GM12878 (cell line): ENCODE measurements at regions not wholly inside any gene's neighbourhood (a gene's known extent, or its start where the extent isn't known, plus 50 kb on each side); places are given as distances from the start of the nearest gene placed in this dataset.

ENCODE experiments used
- ATAC-seq: fragments of 200-7000 bp; cut with Tn5 transposase; 3 replicates; pipeline ENCODE4 v1.9.1; 2020; ENCODE audit warnings: mild to moderate bottlenecking, moderate library complexity
- BruUV-seq: library from RNA; stranded (reverse); fragments of 400-500 nt; replicated peaks from 2 replicates; lab custom pipeline; 2021; lab: Mats Ljungman, UMichigan
- CTCF ChIA-PET: fragments of 300-600 bp; sonication (Branson Sonifier 250); formaldehyde crosslinking; extraction: SDS; loops from one replicate; lab custom pipeline; 2021; ENCODE audit warnings: inconsistent platforms; lab: Yijun Ruan, JAX
- POLR2A ChIA-PET: fragments of 350-600 bp; formaldehyde crosslinking; extraction: SDS; loops from one replicate; lab custom pipeline; 2021; ENCODE audit warnings: inconsistent platforms; lab: Charles Lee
- RAD21 ChIA-PET: fragments of 300-600 bp; sonication (Branson Sonifier 250); formaldehyde crosslinking; loops from one replicate; lab custom pipeline; 2023; ENCODE audit warnings: antibody characterized with exemption; ENCODE audit not compliant: unreplicated experiment; lab: Charles Lee
- SMC1A ChIA-PET: fragments of 300-600 bp; sonication (Branson Sonifier 250); formaldehyde crosslinking; loops from one replicate; lab custom pipeline; 2023; ENCODE audit not compliant: unreplicated experiment, uncharacterized antibody; lab: Charles Lee
- DNase-seq: peaks from one replicate; pipeline ENCODE4 v3.0.0-alpha.2; 2011; ENCODE audit warnings: low read depth, low spot score
- FAIRE-seq: peaks from 3 replicates; lab custom pipeline; 2011; peaks lifted over from hg19 to GRCh38; lab: Jason Lieb, UNC
- H2AFZ ChIP-seq: 2 replicates; pipeline ENCODE4 v1.6.0; 2011; ENCODE audit warnings: low read depth, low read length, control low read depth; ENCODE audit not compliant: control insufficient read depth
- H3K27ac ChIP-seq: 2 replicates; pipeline ENCODE4 v1.5.1; 2011; ENCODE audit warnings: control low read depth; ENCODE audit not compliant: control insufficient read depth, insufficient read depth
- H3K27me3 ChIP-seq, 2 experiments: replicated peaks in 1 of 2; 2 replicates each; pipeline versions ENCODE4 v1.6.0 to v1.6.1; 2011; ENCODE audit warnings: low read length in 1 of 2; ENCODE audit not compliant: control insufficient read depth in 2 of 2, insufficient read depth in 2 of 2
- H3K36me3 ChIP-seq, 2 experiments: 2 replicates each; pipeline ENCODE4 v1.5.1; 2011; ENCODE audit warnings: low read length in 1 of 2; ENCODE audit not compliant: control insufficient read depth in 2 of 2, insufficient read depth in 2 of 2
- H3K4me1 ChIP-seq: 2 replicates; pipeline ENCODE4 v1.6.1; 2011; ENCODE audit warnings: mild to moderate bottlenecking, low read length, moderate library complexity, mixed read lengths; ENCODE audit not compliant: control insufficient read depth, insufficient read depth
- H3K4me2 ChIP-seq: 2 replicates; pipeline ENCODE4 v1.6.0; 2011; ENCODE audit warnings: control low read depth; ENCODE audit not compliant: control insufficient read depth, insufficient read depth
- H3K4me3 ChIP-seq: fragments of 200-600 bp; sonication (generic); 2 replicates; pipeline ENCODE4 v1.5.1; 2016
- H3K79me2 ChIP-seq: 2 replicates; pipeline ENCODE4 v1.6.0; 2011; ENCODE audit warnings: low read length; ENCODE audit not compliant: control insufficient read depth, insufficient read depth
- H3K9ac ChIP-seq: 2 replicates; pipeline ENCODE4 v1.8.0; 2011; ENCODE audit warnings: low read length, control low read depth, mixed read lengths; ENCODE audit not compliant: control insufficient read depth, insufficient read depth
- H3K9me3 ChIP-seq: replicated peaks from 3 replicates; pipeline ENCODE4 v1.5.1; 2011; ENCODE audit warnings: mild to moderate bottlenecking, low read length; ENCODE audit not compliant: control insufficient read depth, insufficient read depth
- H4K20me1 ChIP-seq: 2 replicates; pipeline ENCODE4 v1.6.0; 2011; ENCODE audit not compliant: control insufficient read depth, insufficient read depth
- BHLHE40 ChIP-seq, 2 experiments: fragments of 450-650 bp in 1 of 2; IDR thresholded peaks; 2 replicates each; pipeline ENCODE4 v1.6.1; 2011 to 2017; ENCODE audit warnings: low read depth in 2 of 2, borderline replicate concordance in 1 of 2, improper control_type of control experiment in 1 of 2, low read length in 1 of 2, mild to moderate bottlenecking in 1 of 2
- CHD1 ChIP-seq: IDR thresholded peaks from 2 replicates; pipeline ENCODE4 v1.6.1; 2012; ENCODE audit warnings: low read depth, low read length, improper control_type of control experiment
- CTCF ChIP-seq, 3 experiments: IDR thresholded peaks in 2 of 3; conservative IDR thresholded peaks in 1 of 3; 2 replicates each; pipeline ENCODE4 v1.5.1; 2011; ENCODE audit warnings: low read depth in 3 of 3, low read length in 3 of 3, mild to moderate bottlenecking in 3 of 3, control low read depth in 2 of 3, moderate library complexity in 2 of 3, inconsistent platforms in 1 of 3, mixed read lengths in 1 of 3; ENCODE audit not compliant: control insufficient read depth in 2 of 3, insufficient read depth in 1 of 3; ENCODE audit errors: extremely low read depth in 1 of 3
- DPF2 ChIP-seq: fragments of 450-650 bp; IDR thresholded peaks from 2 replicates; pipeline ENCODE4 v1.6.1; 2017; ENCODE audit warnings: mild to moderate bottlenecking
- EZH2 ChIP-seq: IDR thresholded peaks from 2 replicates; pipeline ENCODE4 v1.6.1; 2012; ENCODE audit warnings: low read depth, mild to moderate bottlenecking, control low read depth, inconsistent platforms, low read length, borderline replicate concordance; ENCODE audit not compliant: control insufficient read depth
- FOXM1 ChIP-seq: IDR thresholded peaks from 2 replicates; pipeline ENCODE4 v1.6.1; 2012; ENCODE audit warnings: low read depth, mild to moderate bottlenecking, inconsistent platforms, low read length, moderate library complexity
- JUNB ChIP-seq: IDR thresholded peaks from 2 replicates; pipeline ENCODE4 v1.6.1; 2016; ENCODE audit warnings: antibody characterized with exemption, mild to moderate bottlenecking
- MTA2 ChIP-seq: fragments of 450-650 bp; IDR thresholded peaks from 2 replicates; pipeline ENCODE4 v1.6.1; 2016; ENCODE audit warnings: low read depth, mild to moderate bottlenecking, moderate library complexity
- POLR2A ChIP-seq: IDR thresholded peaks from 2 replicates; pipeline ENCODE4 v1.6.1; 2011; ENCODE audit warnings: low read depth, mild to moderate bottlenecking, low read length
- RELA ChIP-seq: fragments of 450-650 bp; IDR thresholded peaks from 2 replicates; pipeline ENCODE4 v1.8.0; 2014; ENCODE audit warnings: borderline replicate concordance; ENCODE audit not compliant: partially characterized antibody
- SIX5 ChIP-seq: IDR thresholded peaks from 2 replicates; pipeline ENCODE4 v1.6.1; 2011; ENCODE audit warnings: mild to moderate bottlenecking, low read depth, low read length, moderate library complexity; ENCODE audit not compliant: severe bottlenecking
- SMAD5 ChIP-seq: IDR thresholded peaks from 2 replicates; pipeline ENCODE4 v1.6.1; 2016; ENCODE audit warnings: antibody characterized with exemption, low read depth
- STAT1 ChIP-seq: fragments of 450-650 bp; conservative IDR thresholded peaks from 2 replicates; pipeline ENCODE4 v1.6.1; 2014; ENCODE audit warnings: antibody characterized with exemption, mild to moderate bottlenecking
- TCF7 ChIP-seq: IDR thresholded peaks from 2 replicates; pipeline ENCODE4 v1.6.1; 2014; ENCODE audit warnings: antibody characterized with exemption, borderline replicate concordance
- WGBS: methylation state at CpG from one replicate; pipeline ENCODE4 v1.1.6; 2016; ENCODE audit warnings: low lambda C conversion rate; ENCODE audit not compliant: insufficient replicate concordance, insufficient coverage; ENCODE audit errors: missing lambda C conversion rate; 5-methylcytosine and 5-hydroxymethylcytosine counted together
- in situ Hi-C: fragments of 300-500 bp; cut with MboI; formaldehyde crosslinking; loops from 9 replicates; pipeline ENCODE4 v1.14.3; 2018; ENCODE audit warnings: mixed read lengths
- intact Hi-C: fragments of 100-400 bp; cut with micrococcal nuclease; formaldehyde crosslinking; loops from one replicate; pipeline ENCODE4 v1.14.2; 2022; ENCODE audit not compliant: unreplicated experiment
- TF ChIP-seq, protein P1 (sequence below): IDR thresholded peaks from 2 replicates; pipeline ENCODE4 v1.6.1; 2012; ENCODE audit warnings: improper control_type of control experiment, low read depth, low read length; ENCODE audit not compliant: insufficient replicate concordance
- TF ChIP-seq, protein P2 (sequence below): IDR thresholded peaks from 2 replicates; pipeline ENCODE4 v1.6.1; 2012; ENCODE audit warnings: low read length, inconsistent platforms

GRCh38 chr7:42987648-42988214 is 55.6 kb downstream of the MRPL32 start:
- no peak overlapping the region for H3K4me3 ChIP-seq
- no peaks in the 10 kb centered on the region for H3K36me3 ChIP-seq
- no peak overlapping the region for H3K27ac ChIP-seq
- no peaks in the 10 kb centered on the region for H3K27me3 ChIP-seq
- POLR2A ChIA-PET = interaction anchor here (0.9 kb wide), 1 partner anchor 42 kb away, joined by 3 read pairs; no protein-coding TSS in a partner anchor
- in situ Hi-C loops = no loop called here
- no peaks in the 10 kb centered on the region for H3K4me1 ChIP-seq
- H3K4me2 ChIP-seq = no peak overlapping the region
- no peak overlapping the region for H2AFZ ChIP-seq
- CTCF ChIA-PET = interaction anchor here (0.7 kb wide), 2 partner anchors 405 to 467 kb away, joined by 3 to 4 read pairs; no protein-coding TSS in a partner anchor
- RAD21 ChIA-PET = no interaction called here
- WGBS = 28% methylated on average over 3 of the region's 3 CpGs
- no TSS peak for BruUV-seq
- SMC1A ChIA-PET = interaction anchor here (0.5 to 2.0 kb wide), 4 partner anchors 12 to 91 kb away, joined by 3 to 7 read pairs (median 3); no protein-coding TSS in a partner anchor
- intact Hi-C loops = no loop called here
- H3K9ac ChIP-seq = no peak overlapping the region
- no peak for ATAC-seq
- TF ChIP-seq RELA = no peak
- TF ChIP-seq FOXM1 = no peak
- TF ChIP-seq SMAD5 = no peak
- no peak for TF ChIP-seq POLR2A
- no peak for TF ChIP-seq JUNB
- TF ChIP-seq DPF2 = no peak
- TF ChIP-seq EZH2 = no peak
- no peak for TF ChIP-seq MTA2
- TF ChIP-seq CHD1 = no peak
- TF ChIP-seq TCF7 = no peak
- TF ChIP-seq, protein P1, sequence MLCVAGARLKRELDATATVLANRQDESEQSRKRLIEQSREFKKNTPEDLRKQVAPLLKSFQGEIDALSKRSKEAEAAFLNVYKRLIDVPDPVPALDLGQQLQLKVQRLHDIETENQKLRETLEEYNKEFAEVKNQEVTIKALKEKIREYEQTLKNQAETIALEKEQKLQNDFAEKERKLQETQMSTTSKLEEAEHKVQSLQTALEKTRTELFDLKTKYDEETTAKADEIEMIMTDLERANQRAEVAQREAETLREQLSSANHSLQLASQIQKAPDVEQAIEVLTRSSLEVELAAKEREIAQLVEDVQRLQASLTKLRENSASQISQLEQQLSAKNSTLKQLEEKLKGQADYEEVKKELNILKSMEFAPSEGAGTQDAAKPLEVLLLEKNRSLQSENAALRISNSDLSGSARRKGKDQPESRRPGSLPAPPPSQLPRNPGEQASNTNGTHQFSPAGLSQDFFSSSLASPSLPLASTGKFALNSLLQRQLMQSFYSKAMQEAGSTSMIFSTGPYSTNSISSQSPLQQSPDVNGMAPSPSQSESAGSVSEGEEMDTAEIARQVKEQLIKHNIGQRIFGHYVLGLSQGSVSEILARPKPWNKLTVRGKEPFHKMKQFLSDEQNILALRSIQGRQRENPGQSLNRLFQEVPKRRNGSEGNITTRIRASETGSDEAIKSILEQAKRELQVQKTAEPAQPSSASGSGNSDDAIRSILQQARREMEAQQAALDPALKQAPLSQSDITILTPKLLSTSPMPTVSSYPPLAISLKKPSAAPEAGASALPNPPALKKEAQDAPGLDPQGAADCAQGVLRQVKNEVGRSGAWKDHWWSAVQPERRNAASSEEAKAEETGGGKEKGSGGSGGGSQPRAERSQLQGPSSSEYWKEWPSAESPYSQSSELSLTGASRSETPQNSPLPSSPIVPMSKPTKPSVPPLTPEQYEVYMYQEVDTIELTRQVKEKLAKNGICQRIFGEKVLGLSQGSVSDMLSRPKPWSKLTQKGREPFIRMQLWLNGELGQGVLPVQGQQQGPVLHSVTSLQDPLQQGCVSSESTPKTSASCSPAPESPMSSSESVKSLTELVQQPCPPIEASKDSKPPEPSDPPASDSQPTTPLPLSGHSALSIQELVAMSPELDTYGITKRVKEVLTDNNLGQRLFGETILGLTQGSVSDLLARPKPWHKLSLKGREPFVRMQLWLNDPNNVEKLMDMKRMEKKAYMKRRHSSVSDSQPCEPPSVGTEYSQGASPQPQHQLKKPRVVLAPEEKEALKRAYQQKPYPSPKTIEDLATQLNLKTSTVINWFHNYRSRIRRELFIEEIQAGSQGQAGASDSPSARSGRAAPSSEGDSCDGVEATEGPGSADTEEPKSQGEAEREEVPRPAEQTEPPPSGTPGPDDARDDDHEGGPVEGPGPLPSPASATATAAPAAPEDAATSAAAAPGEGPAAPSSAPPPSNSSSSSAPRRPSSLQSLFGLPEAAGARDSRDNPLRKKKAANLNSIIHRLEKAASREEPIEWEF = no peak
- TF ChIP-seq SIX5 = no peak
- TF ChIP-seq STAT1 = no peak
- TF ChIP-seq BHLHE40 (IDR thresholded peaks at IDR 0.05; ENCODE audit: borderline replicate concordance in 1 of 2, low read depth in 2 of 2, low read length in 1 of 2) = no peak
- TF ChIP-seq, protein P2, sequence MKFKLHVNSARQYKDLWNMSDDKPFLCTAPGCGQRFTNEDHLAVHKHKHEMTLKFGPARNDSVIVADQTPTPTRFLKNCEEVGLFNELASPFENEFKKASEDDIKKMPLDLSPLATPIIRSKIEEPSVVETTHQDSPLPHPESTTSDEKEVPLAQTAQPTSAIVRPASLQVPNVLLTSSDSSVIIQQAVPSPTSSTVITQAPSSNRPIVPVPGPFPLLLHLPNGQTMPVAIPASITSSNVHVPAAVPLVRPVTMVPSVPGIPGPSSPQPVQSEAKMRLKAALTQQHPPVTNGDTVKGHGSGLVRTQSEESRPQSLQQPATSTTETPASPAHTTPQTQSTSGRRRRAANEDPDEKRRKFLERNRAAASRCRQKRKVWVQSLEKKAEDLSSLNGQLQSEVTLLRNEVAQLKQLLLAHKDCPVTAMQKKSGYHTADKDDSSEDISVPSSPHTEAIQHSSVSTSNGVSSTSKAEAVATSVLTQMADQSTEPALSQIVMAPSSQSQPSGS = no peak
- no peak for TF ChIP-seq CTCF (IDR thresholded peaks at IDR 0.05 in 2 of 3, conservative IDR thresholded peaks at IDR 0.05 in 1 of 3; ENCODE audit: control insufficient read depth in 2 of 3, extremely low read depth in 1 of 3, insufficient read depth in 1 of 3, low read depth in 3 of 3, low read length in 3 of 3)
- H3K79me2 ChIP-seq = no peaks in the 10 kb centered on the region
- no peak for DNase-seq
- H4K20me1 ChIP-seq = no peaks in the 10 kb centered on the region
- H3K9me3 ChIP-seq = no peaks in the 10 kb centered on the region
- no peak for FAIRE-seq
